Endothelial cell of umbilical vein (primary cell): ENCODE measurements at regions not wholly inside any gene's neighbourhood (a gene's known extent, or its start where the extent isn't known, plus 50 kb on each side); places are given as distances from the start of the nearest gene placed in this dataset.

Experiments used
- BruUV-seq: library from RNA; stranded (reverse); fragments of 400-500 nt; replicated peaks from 2 replicates; lab custom pipeline; 2021; lab: Mats Ljungman, UMichigan
- CTCF ChIA-PET: fragments of 300-600, 350-600 bp; sonication (Branson Sonifier 250); formaldehyde crosslinking; loops from one replicate; lab custom pipeline; 2021; ENCODE audit warnings: antibody characterized with exemption, inconsistent platforms; lab: Charles Lee
- POLR2A ChIA-PET: fragments of 300-600, 350-600 bp; sonication (Branson Sonifier 250); formaldehyde crosslinking; loops from one replicate; lab custom pipeline; 2021; ENCODE audit warnings: antibody characterized with exemption, inconsistent platforms; lab: Charles Lee
- DNase-seq: peaks from one replicate; pipeline ENCODE4 v3.0.0-alpha.2; 2011; ENCODE audit warnings: low read depth, low spot score
- FAIRE-seq: peaks from 2 replicates; lab custom pipeline; 2011; peaks lifted over from hg19 to GRCh38; lab: Jason Lieb, UNC
- H2AFZ ChIP-seq: 2 replicates; pipeline ENCODE4 v1.6.0; 2012; ENCODE audit warnings: low read depth, low read length, control low read depth, inconsistent platforms
- H3K27ac ChIP-seq: 2 replicates; pipeline ENCODE4 v1.5.1; 2011; ENCODE audit warnings: low read depth, mild to moderate bottlenecking, control low read depth, low read length, moderate library complexity; ENCODE audit not compliant: insufficient read depth
- H3K27me3 ChIP-seq, 2 experiments: 2 replicates each; pipeline versions ENCODE4 v1.6.0 to v1.6.1; 2011; ENCODE audit warnings: low read length in 2 of 2, mixed read lengths in 1 of 2; ENCODE audit not compliant: control insufficient read depth in 2 of 2, insufficient read depth in 2 of 2
- H3K36me3 ChIP-seq, 2 experiments: 2 replicates in 1 of 2; 3 replicates in 1 of 2; pipeline ENCODE4 v1.5.1; 2011; ENCODE audit warnings: low read length in 2 of 2, mild to moderate bottlenecking in 1 of 2, moderate library complexity in 1 of 2; ENCODE audit not compliant: control insufficient read depth in 2 of 2, insufficient read depth in 2 of 2; ENCODE audit errors: extremely low read depth in 1 of 2
- H3K4me1 ChIP-seq: 3 replicates; pipeline ENCODE4 v1.5.1; 2011; ENCODE audit warnings: mild to moderate bottlenecking, low read length; ENCODE audit not compliant: control insufficient read depth, insufficient read depth; ENCODE audit errors: extremely low read depth
- H3K4me2 ChIP-seq: 2 replicates; pipeline ENCODE4 v1.6.1; 2011; ENCODE audit warnings: low read length, control low read depth, mixed read lengths; ENCODE audit not compliant: insufficient read depth
- H3K4me3 ChIP-seq, 3 experiments: fragments of 200-600 bp in 1 of 3; sonication (generic), shearing (Covaris generic) in 1 of 3; replicated peaks in 1 of 3; 2 replicates each; pipeline ENCODE4 v1.5.1; 2011 to 2016; ENCODE audit warnings: control low read depth in 3 of 3, low read length in 3 of 3, mild to moderate bottlenecking in 2 of 3, inconsistent platforms in 1 of 3, low read depth in 1 of 3, moderate library complexity in 1 of 3; ENCODE audit not compliant: insufficient read depth in 1 of 3
- H3K79me2 ChIP-seq: 2 replicates; pipeline ENCODE4 v1.6.0; 2012; ENCODE audit warnings: low read length, inconsistent platforms; ENCODE audit not compliant: control insufficient read depth, insufficient read depth
- H3K9ac ChIP-seq: replicated peaks from 2 replicates; pipeline ENCODE3; 2011; ENCODE audit warnings: low read length, control low read depth; ENCODE audit not compliant: insufficient read depth; ENCODE audit errors: extremely low read depth
- H3K9me1 ChIP-seq: replicated peaks from 3 replicates; pipeline ENCODE4 v1.6.0; 2011; ENCODE audit warnings: mild to moderate bottlenecking, low read length; ENCODE audit not compliant: control insufficient read depth, insufficient read depth; ENCODE audit errors: extremely low read depth
- H3K9me3 ChIP-seq: replicated peaks from 2 replicates; pipeline ENCODE4 v1.5.1; 2012; ENCODE audit warnings: low read length, inconsistent platforms; ENCODE audit not compliant: control insufficient read depth, insufficient read depth
- H4K20me1 ChIP-seq: replicated peaks from 2 replicates; pipeline ENCODE3; 2011; ENCODE audit warnings: mild to moderate bottlenecking, low read length; ENCODE audit not compliant: control insufficient read depth, insufficient read depth; ENCODE audit errors: extremely low read depth
- CTCF ChIP-seq, 2 donors: IDR thresholded peaks; 1 replicate in 1 of 2; 2 replicates in 1 of 2; pipeline ENCODE4 v1.5.1; 2011; ENCODE audit warnings: low read length in 2 of 2, mild to moderate bottlenecking in 2 of 2, moderate library complexity in 2 of 2, control low read depth in 1 of 2, inconsistent platforms in 1 of 2, low read depth in 1 of 2; ENCODE audit not compliant: insufficient read depth in 1 of 2; ENCODE audit errors: extremely low read depth in 1 of 2
- EZH2 ChIP-seq: IDR thresholded peaks from 2 replicates; pipeline ENCODE4 v1.6.1; 2012; ENCODE audit warnings: borderline replicate concordance, low read depth, mild to moderate bottlenecking, moderate library complexity, low read length, inconsistent platforms; ENCODE audit not compliant: severe bottlenecking
- FOS ChIP-seq: IDR thresholded peaks from 2 replicates; pipeline ENCODE4 v1.6.1; 2011; ENCODE audit warnings: mild to moderate bottlenecking, low read length, moderate library complexity, borderline replicate concordance; ENCODE audit not compliant: insufficient read depth
- GATA2 ChIP-seq: IDR thresholded peaks from 2 replicates; pipeline ENCODE4 v1.7.0; 2011; ENCODE audit warnings: low read depth, mild to moderate bottlenecking, moderate library complexity, mixed read lengths, low read length; ENCODE audit not compliant: insufficient read length, insufficient read depth
- JUN ChIP-seq: IDR thresholded peaks from 2 replicates; pipeline ENCODE4 v1.6.1; 2011; ENCODE audit warnings: borderline replicate concordance, low read depth; ENCODE audit not compliant: insufficient read length, insufficient read depth
- MAX ChIP-seq: IDR thresholded peaks from 2 replicates; pipeline ENCODE4 v1.6.1; 2011; ENCODE audit not compliant: insufficient read depth, insufficient read length
- POLR2A ChIP-seq: IDR thresholded peaks from 2 replicates; pipeline ENCODE4 v1.6.1; 2012; ENCODE audit warnings: low read depth, mild to moderate bottlenecking, control low read depth, low read length
- POLR2AphosphoS5 ChIP-seq: IDR thresholded peaks from 2 replicates; pipeline ENCODE4 v1.6.1; 2012; ENCODE audit warnings: low read depth, mild to moderate bottlenecking, control low read depth, low read length, moderate library complexity; ENCODE audit not compliant: insufficient read depth
- dilution Hi-C: fragments of 300-500 bp; cut with MboI; formaldehyde crosslinking; loops from one replicate; pipeline ENCODE4 v1.15.0; 2019; ENCODE audit warnings: low sequenced_read_pairs; ENCODE audit not compliant: extremely low pct_ligation_motif_present
- intact Hi-C: fragments of 100-400 bp; cut with micrococcal nuclease; formaldehyde crosslinking; loops from one replicate; pipeline ENCODE4 v1.10.0; 2022

- no peak for TF ChIP-seq MAX
- no peak for TF ChIP-seq POLR2A
- TF ChIP-seq GATA2, result no peak
- TF ChIP-seq POLR2AphosphoS5, result no peak
- TF ChIP-seq JUN, result peak; percentile 27
- no peak for TF ChIP-seq EZH2
- no peak for TF ChIP-seq CTCF (IDR thresholded peaks at IDR 0.05; ENCODE audit: extremely low read depth in 1 of 2, insufficient read depth in 1 of 2, low read depth in 1 of 2, low read length in 2 of 2)
- peak; percentile 42 for TF ChIP-seq FOS
- CTCF ChIA-PET, result interaction anchor here (2.1 kb wide), 1 partner anchor 28 kb away, joined by 7 read pairs; no protein-coding TSS in a partner anchor
- DNase-seq (no peak), FAIRE-seq (no peak)
- H3K4me1 ChIP-seq, result no peaks in the 10 kb centered on the region
- H3K4me2 ChIP-seq, result no peak overlapping the region
- POLR2A ChIA-PET, result no interaction called here
- intact Hi-C loops (no loop called here), dilution Hi-C loops (no loop called here)
- no peaks in the 10 kb centered on the region for H3K9me3 ChIP-seq
- H3K4me3 ChIP-seq, result no peak overlapping the region
- BruUV-seq, result no TSS peak
- H3K27me3 ChIP-seq, result peaks cover 0 to 3% of the 10 kb centered on the region in 2 experiments
- no peaks in the 10 kb centered on the region for H3K9me1 ChIP-seq
- H2AFZ ChIP-seq, result no peak overlapping the region
- H3K36me3 ChIP-seq, result no peaks in the 10 kb centered on the region
- H3K9ac ChIP-seq, result no peak overlapping the region
- no peak overlapping the region for H3K27ac ChIP-seq
- no peaks in the 10 kb centered on the region for H4K20me1 ChIP-seq
- H3K79me2 ChIP-seq, result no peaks in the 10 kb centered on the region
Measured at GRCh38 chr15:62769604-62770003, 272.9 kb upstream of the TPM1 start.
